HL-60 (cell line): ENCODE measurements at regions not wholly inside any gene's neighbourhood (a gene's known extent, or its start where the extent isn't known, plus 50 kb on each side); places are given as distances from the start of the nearest gene placed in this dataset.
"Not testable (repeated sequence)": the region's sequence is repeated elsewhere in the genome, so short reads cannot be mapped to it uniquely, and the experiment has no call there.

Experiments
- POLR2AphosphoS5 ChIP-seq: IDR thresholded peaks from 2 replicates; pipeline ENCODE4 v1.6.1; 2012; ENCODE audit warnings: low read depth
- TF ChIP-seq, protein P1 (sequence below): IDR thresholded peaks from 2 replicates; pipeline ENCODE4 v1.6.1; 2012; ENCODE audit warnings: low read depth; ENCODE audit not compliant: insufficient replicate concordance

DNA sequence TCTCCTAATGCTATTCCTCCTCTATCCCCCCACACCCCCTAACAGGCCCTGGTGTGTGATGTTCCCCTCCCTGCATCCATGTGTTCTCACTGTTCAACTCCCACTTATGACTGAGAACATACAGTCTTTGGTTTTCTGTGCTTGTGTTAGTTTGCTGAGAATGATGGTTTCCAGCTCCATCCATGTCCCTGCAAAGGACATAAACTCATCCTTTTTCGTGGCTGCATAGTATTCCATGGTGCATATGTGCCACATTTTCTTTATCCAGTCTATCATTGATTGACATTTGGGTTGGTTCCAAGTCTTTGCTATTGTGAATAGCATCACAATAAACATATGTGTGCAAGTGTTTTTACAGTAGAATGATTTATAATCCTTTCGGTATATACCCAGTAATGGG, 870.0 kb upstream of the SLC39A10 start:
- TF ChIP-seq POLR2AphosphoS5: not testable (repeated sequence)
- TF ChIP-seq, protein P1, sequence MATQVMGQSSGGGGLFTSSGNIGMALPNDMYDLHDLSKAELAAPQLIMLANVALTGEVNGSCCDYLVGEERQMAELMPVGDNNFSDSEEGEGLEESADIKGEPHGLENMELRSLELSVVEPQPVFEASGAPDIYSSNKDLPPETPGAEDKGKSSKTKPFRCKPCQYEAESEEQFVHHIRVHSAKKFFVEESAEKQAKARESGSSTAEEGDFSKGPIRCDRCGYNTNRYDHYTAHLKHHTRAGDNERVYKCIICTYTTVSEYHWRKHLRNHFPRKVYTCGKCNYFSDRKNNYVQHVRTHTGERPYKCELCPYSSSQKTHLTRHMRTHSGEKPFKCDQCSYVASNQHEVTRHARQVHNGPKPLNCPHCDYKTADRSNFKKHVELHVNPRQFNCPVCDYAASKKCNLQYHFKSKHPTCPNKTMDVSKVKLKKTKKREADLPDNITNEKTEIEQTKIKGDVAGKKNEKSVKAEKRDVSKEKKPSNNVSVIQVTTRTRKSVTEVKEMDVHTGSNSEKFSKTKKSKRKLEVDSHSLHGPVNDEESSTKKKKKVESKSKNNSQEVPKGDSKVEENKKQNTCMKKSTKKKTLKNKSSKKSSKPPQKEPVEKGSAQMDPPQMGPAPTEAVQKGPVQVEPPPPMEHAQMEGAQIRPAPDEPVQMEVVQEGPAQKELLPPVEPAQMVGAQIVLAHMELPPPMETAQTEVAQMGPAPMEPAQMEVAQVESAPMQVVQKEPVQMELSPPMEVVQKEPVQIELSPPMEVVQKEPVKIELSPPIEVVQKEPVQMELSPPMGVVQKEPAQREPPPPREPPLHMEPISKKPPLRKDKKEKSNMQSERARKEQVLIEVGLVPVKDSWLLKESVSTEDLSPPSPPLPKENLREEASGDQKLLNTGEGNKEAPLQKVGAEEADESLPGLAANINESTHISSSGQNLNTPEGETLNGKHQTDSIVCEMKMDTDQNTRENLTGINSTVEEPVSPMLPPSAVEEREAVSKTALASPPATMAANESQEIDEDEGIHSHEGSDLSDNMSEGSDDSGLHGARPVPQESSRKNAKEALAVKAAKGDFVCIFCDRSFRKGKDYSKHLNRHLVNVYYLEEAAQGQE: not testable (repeated sequence)
